Prostate gland (tissue), 2 donors: ENCODE measurements at regions not wholly inside any gene's neighbourhood (a gene's known extent, or its start where the extent isn't known, plus 50 kb on each side); places are given as distances from the start of the nearest gene placed in this dataset.
"Not testable (repeated sequence)": the region's sequence is repeated elsewhere in the genome, so short reads cannot be mapped to it uniquely, and the experiment has no call there.

Experiments used
- DNase-seq: peaks from one replicate; pipeline ENCODE4 v3.0.0-alpha.2; 2019; ENCODE audit warnings: low spot score
- H3K27ac ChIP-seq, 2 donors: fragments of 200-600 bp; sonication (generic); 2 replicates each; pipeline ENCODE4 v1.5.1; 2017 to 2019
- H3K27me3 ChIP-seq: fragments of 200-600 bp; sonication (generic); replicated peaks from 2 replicates; pipeline ENCODE4 v1.5.1; 2019; ENCODE audit not compliant: insufficient read depth
- H3K36me3 ChIP-seq, 2 donors: fragments of 200-600 bp; sonication (generic); 1 replicate in 1 of 2; 2 replicates in 1 of 2; pipeline versions ENCODE4 v1.5.1 to v1.8.1; 2017 to 2019
- H3K4me1 ChIP-seq: fragments of 200-600 bp; sonication (generic); replicated peaks from 2 replicates; pipeline ENCODE4 v1.5.1; 2019
- H3K4me3 ChIP-seq, 2 donors: fragments of 200-600 bp; sonication (generic); 2 replicates each; pipeline ENCODE4 v1.5.1; 2017 to 2019
- H3K9me3 ChIP-seq: fragments of 200-600 bp; sonication (generic); 2 replicates; pipeline ENCODE4 v1.5.1; 2017
- POLR2A ChIP-seq: fragments of 450-650 bp; IDR thresholded peaks from one replicate; pipeline ENCODE4 v1.6.1; 2016; ENCODE audit warnings: antibody characterized with exemption, mild to moderate bottlenecking
- POLR2AphosphoS5 ChIP-seq: sonication (generic); formaldehyde crosslinking; IDR thresholded peaks from one replicate; pipeline ENCODE4 v1.6.1; 2017; ENCODE audit warnings: antibody characterized with exemption
- WGBS: methylation state at CpG from one replicate; pipeline ENCODE4 v1.1.5; 2018; 5-methylcytosine and 5-hydroxymethylcytosine counted together
- intact Hi-C: fragments of 100-400 bp; cut with DNase I; formaldehyde crosslinking; loops from one replicate; pipeline ENCODE4 v1.14.2; 2022
- TF ChIP-seq, protein P1 (sequence below), 4 experiments: fragments of 200-600 bp in 2 of 4; fragments of 450-650 bp in 2 of 4; sonication (generic) in 2 of 4; IDR thresholded peaks; 1 replicate in 3 of 4; 2 replicates in 1 of 4; pipeline ENCODE4 v1.5.1; 2016 to 2019; ENCODE audit warnings: antibody characterized with exemption in 4 of 4, mild to moderate bottlenecking in 2 of 4, moderate library complexity in 2 of 4

GRCh38 chr5:109630093-109630492, 59.6 kb upstream of the MAN2A1 start:
- Histone ChIP-seq H3K27ac (no peak overlapping the region), H3K4me1 (no peaks in the 10 kb centered on the region), H3K4me3 (no peak overlapping the region), H3K36me3 (no peaks in the 10 kb centered on the region), H3K9me3 (no peaks in the 10 kb centered on the region), H3K27me3 (no peaks in the 10 kb centered on the region)
- TF ChIP-seq POLR2A (no peak), POLR2AphosphoS5 (no peak)
- TF ChIP-seq, protein P1, sequence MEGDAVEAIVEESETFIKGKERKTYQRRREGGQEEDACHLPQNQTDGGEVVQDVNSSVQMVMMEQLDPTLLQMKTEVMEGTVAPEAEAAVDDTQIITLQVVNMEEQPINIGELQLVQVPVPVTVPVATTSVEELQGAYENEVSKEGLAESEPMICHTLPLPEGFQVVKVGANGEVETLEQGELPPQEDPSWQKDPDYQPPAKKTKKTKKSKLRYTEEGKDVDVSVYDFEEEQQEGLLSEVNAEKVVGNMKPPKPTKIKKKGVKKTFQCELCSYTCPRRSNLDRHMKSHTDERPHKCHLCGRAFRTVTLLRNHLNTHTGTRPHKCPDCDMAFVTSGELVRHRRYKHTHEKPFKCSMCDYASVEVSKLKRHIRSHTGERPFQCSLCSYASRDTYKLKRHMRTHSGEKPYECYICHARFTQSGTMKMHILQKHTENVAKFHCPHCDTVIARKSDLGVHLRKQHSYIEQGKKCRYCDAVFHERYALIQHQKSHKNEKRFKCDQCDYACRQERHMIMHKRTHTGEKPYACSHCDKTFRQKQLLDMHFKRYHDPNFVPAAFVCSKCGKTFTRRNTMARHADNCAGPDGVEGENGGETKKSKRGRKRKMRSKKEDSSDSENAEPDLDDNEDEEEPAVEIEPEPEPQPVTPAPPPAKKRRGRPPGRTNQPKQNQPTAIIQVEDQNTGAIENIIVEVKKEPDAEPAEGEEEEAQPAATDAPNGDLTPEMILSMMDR (IDR thresholded peaks at IDR 0.05) = no peak
- WGBS = 64% methylated on average over 4 of the region's 4 CpGs
- intact Hi-C loops = no loop called here
- DNase-seq = no peak

- intact Hi-C loops = no loop called here
- DNase-seq = no peak
- Histone ChIP-seq H3K4me3 (no peak overlapping the region), H3K9me3 (no peaks in the 10 kb centered on the region), H3K27me3 (no peaks in the 10 kb centered on the region), H3K4me1 (no peaks in the 10 kb centered on the region), H3K27ac (no peak overlapping the region), H3K36me3 (no peaks in the 10 kb centered on the region)
- 80% methylated on average over 3 of the region's 3 CpGs for WGBS
- TF ChIP-seq POLR2A (no peak), POLR2AphosphoS5 (no peak)
- TF ChIP-seq, protein P1 (IDR thresholded peaks at IDR 0.05) = no peak
Measured at GRCh38 chr5:109628591-109628990, 61.1 kb upstream of the MAN2A1 start.

- DNase-seq, intact Hi-C loops, H3K27ac ChIP-seq, H3K27me3 ChIP-seq, H3K4me3 ChIP-seq, H3K4me1 ChIP-seq, H3K36me3 ChIP-seq, H3K9me3 ChIP-seq: not testable (repeated sequence)
- WGBS = 90% methylated on average over 5 of the region's 5 CpGs
Measured at GRCh38 chr5:109621266-109621665, 68.5 kb upstream of the MAN2A1 start.

DNA sequence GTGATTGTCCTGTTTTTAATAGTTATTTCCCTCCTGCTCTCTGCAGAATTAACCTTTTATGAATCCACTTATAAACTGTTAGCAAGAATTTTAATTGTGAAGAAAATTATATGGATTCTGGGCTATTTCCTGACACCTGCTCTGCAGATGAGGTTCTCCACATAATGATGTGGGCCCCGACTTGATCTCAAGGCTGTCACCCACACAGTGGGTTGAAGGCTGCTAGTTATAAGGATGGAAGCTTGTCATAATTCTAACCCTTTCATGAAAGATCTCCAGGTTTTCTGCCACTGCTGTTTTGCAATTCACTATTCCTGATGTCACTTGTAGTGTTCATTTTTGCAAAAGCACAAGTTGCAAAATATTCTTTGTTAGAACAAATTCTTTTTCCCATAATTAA, 69.1 kb upstream of the MAN2A1 start:
- H3K27me3 ChIP-seq = no peaks in the 10 kb centered on the region
- DNase-seq = no peak
- no peaks in the 10 kb centered on the region for H3K9me3 ChIP-seq
- no peaks in the 10 kb centered on the region for H3K4me1 ChIP-seq
- H3K4me3 ChIP-seq = no peak overlapping the region
- TF ChIP-seq POLR2A (no peak), POLR2AphosphoS5 (no peak)
- TF ChIP-seq, protein P1 (IDR thresholded peaks at IDR 0.05) = no peak
- 66% methylated on average over 1 of the region's 1 CpG for WGBS
- H3K27ac ChIP-seq = no peak overlapping the region
- intact Hi-C loops = no loop called here
- no peaks in the 10 kb centered on the region for H3K36me3 ChIP-seq

GRCh38 chr5:109619606-109620005, 70.1 kb upstream of the MAN2A1 start:
- H3K4me3 ChIP-seq = no peak overlapping the region
- H3K9me3 ChIP-seq = no peaks in the 10 kb centered on the region
- DNase-seq = no peak
- TF ChIP-seq POLR2AphosphoS5 (no peak), POLR2A (no peak)
- TF ChIP-seq, protein P1 (IDR thresholded peaks at IDR 0.05) = no peak
- no peaks in the 10 kb centered on the region for H3K4me1 ChIP-seq
- H3K36me3 ChIP-seq = no peaks in the 10 kb centered on the region
- H3K27me3 ChIP-seq = no peaks in the 10 kb centered on the region
- intact Hi-C loops = no loop called here
- H3K27ac ChIP-seq = no peak overlapping the region
